Fibroblast of villous mesenchyme (primary cell): ENCODE measurements at regions not wholly inside any gene's neighbourhood (a gene's known extent, or its start where the extent isn't known, plus 50 kb on each side); places are given as distances from the start of the nearest gene placed in this dataset.

Source experiments
- DNase-seq: peaks from one replicate; pipeline ENCODE4 v3.0.0-alpha.2; 2010; ENCODE audit warnings: low read depth
- H3K4me3 ChIP-seq: 2 replicates; pipeline ENCODE4 v1.5.1; 2011; ENCODE audit warnings: low read depth, mild to moderate bottlenecking, low read length
- CTCF ChIP-seq: IDR thresholded peaks from 2 replicates; pipeline ENCODE4 v1.5.1; 2012; ENCODE audit warnings: low read depth, mild to moderate bottlenecking, low read length; ENCODE audit not compliant: insufficient read depth

DNA sequence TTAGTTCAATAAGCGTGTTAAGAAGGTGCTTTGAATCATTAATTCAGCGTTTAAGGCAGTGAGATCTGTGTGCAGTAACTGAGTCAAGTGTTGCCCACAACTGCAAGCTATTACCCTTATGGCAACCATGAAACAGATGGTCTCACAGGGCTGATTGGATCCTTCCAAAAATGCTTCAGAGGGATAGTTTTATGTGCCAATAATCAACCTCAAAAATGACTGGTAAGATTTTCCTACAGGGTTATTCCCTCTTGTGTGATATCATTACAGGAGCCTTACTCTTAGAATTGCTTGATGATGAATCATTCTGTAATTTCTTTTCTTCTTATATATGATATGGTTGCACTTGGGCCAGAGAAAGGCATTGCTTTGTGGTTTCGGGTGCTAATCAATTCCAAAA lies 1299.2 kb upstream of the ATXN8OS start:
- no peak for DNase-seq
- TF ChIP-seq CTCF = no peak
- H3K4me3 ChIP-seq = no peak overlapping the region

GRCh38 chr13:68806125-68806524 lies 1301.5 kb upstream of the ATXN8OS start:
- DNase-seq = no peak
- no peak for TF ChIP-seq CTCF
- H3K4me3 ChIP-seq = no peak overlapping the region

GRCh38 chr13:68784275-68784674 lies 1323.4 kb upstream of the ATXN8OS start:
- no peak overlapping the region for H3K4me3 ChIP-seq
- no peak for DNase-seq
- no peak for TF ChIP-seq CTCF

DNA sequence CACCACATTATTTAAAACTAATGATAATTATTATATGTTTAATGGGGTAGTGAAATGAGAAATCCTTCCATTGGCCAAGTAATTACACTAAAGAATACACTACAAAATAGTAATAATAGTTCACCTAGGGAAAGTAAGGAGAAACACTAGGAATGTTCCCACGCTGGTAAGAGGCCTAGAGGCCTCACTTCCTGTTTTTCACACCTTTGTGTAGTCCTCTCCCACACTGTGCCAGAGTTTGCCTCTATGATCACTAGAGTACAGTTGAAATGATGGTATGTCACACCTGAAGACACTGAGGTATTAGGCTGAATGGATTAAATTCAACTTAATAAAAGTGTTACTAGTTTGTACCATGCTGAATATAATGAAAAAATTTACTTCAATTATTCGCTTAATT lies 1348.0 kb upstream of the ATXN8OS start:
- no peak for DNase-seq
- no peak overlapping the region for H3K4me3 ChIP-seq
- TF ChIP-seq CTCF = no peak

DNA sequence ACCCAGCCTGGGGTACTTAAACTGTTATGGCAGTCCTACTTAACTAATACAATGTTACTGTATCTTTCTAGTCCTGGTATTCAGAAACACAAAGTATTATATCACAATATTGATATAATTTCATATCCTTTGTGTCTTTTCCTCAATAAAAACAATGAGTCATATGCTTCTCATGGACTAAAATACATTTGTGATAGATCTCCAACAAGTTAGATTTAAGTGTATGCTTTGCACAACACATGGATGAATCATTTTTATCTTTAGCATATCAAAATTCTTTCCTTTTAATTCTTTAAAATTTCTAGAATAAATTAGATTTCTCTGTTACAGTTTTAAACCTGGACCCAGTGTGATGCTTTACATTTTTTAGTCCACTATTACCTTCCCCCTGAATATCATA lies 1357.8 kb upstream of the ATXN8OS start:
- no peak for TF ChIP-seq CTCF
- no peak for DNase-seq
- H3K4me3 ChIP-seq = no peak overlapping the region

GRCh38 chr13:68748038-68748437 lies 1359.6 kb upstream of the ATXN8OS start:
- DNase-seq = no peak
- TF ChIP-seq CTCF = no peak
- no peak overlapping the region for H3K4me3 ChIP-seq

- no peak for TF ChIP-seq CTCF
- no peak for DNase-seq
- H3K4me3 ChIP-seq = no peak overlapping the region
Measured at GRCh38 chr13:68745502-68745901, 1362.1 kb upstream of the ATXN8OS start.
